ENCODE measurements at regions not wholly inside any gene's neighbourhood (a gene's known extent, or its start where the extent isn't known, plus 50 kb on each side); places are given as distances from the start of the nearest gene placed in this dataset.

GRCh38 chr6:71707059-71707458 is 179.3 kb upstream of the RIMS1 start:
- dilution Hi-C loops (cut with MboI; ENCODE audit: extremely low pct_ligation_motif_present, low sequenced_read_pairs) (no loop called here), intact Hi-C loops (cut with micrococcal nuclease) (no loop called here)
- no TSS peak for BruUV-seq (replicated peaks)
- Histone ChIP-seq H3K4me2 (ENCODE audit: insufficient read depth, low read length) (no peak overlapping the region), H3K36me3 (ENCODE audit: control insufficient read depth in 2 of 2, extremely low read depth in 1 of 2, insufficient read depth in 2 of 2, low read length in 2 of 2) (no peaks in the 10 kb centered on the region), H3K4me1 (ENCODE audit: control insufficient read depth, extremely low read depth, insufficient read depth, low read length) (no peaks in the 10 kb centered on the region), H4K20me1 (replicated peaks; ENCODE audit: control insufficient read depth, extremely low read depth, insufficient read depth, low read length) (no peaks in the 10 kb centered on the region), H3K9me3 (replicated peaks; ENCODE audit: control insufficient read depth, insufficient read depth, low read length) (no peaks in the 10 kb centered on the region), H3K9me1 (replicated peaks; ENCODE audit: control insufficient read depth, extremely low read depth, insufficient read depth, low read length) (no peaks in the 10 kb centered on the region), H3K27me3 (ENCODE audit: control insufficient read depth in 2 of 2, insufficient read depth in 2 of 2, low read length in 2 of 2) (peaks cover 0 to 3% of the 10 kb centered on the region in 2 experiments), H3K79me2 (ENCODE audit: control insufficient read depth, insufficient read depth, low read length) (no peaks in the 10 kb centered on the region), H3K4me3 (replicated peaks in 1 of 3; ENCODE audit: insufficient read depth in 1 of 3, low read depth in 1 of 3, low read length in 3 of 3) (no peak overlapping the region), H3K27ac (ENCODE audit: insufficient read depth, low read depth, low read length) (no peak overlapping the region), H2AFZ (ENCODE audit: low read depth, low read length) (no peak overlapping the region), H3K9ac (replicated peaks; ENCODE audit: extremely low read depth, insufficient read depth, low read length) (no peak overlapping the region)
- CTCF ChIA-PET, result no interaction called here
- POLR2A ChIA-PET, result no interaction called here
- DNase-seq (ENCODE audit: low read depth, low spot score) (no peak), FAIRE-seq (no peak)
- TF ChIP-seq FOS (IDR thresholded peaks at IDR 0.05; ENCODE audit: borderline replicate concordance, insufficient read depth, low read length) (no peak), POLR2A (IDR thresholded peaks at IDR 0.05; ENCODE audit: low read depth, low read length) (no peak), GATA2 (IDR thresholded peaks at IDR 0.05; ENCODE audit: insufficient read depth, insufficient read length, low read depth, low read length) (no peak), MAX (IDR thresholded peaks at IDR 0.05; ENCODE audit: insufficient read depth, insufficient read length) (no peak), EZH2 (IDR thresholded peaks at IDR 0.05; ENCODE audit: borderline replicate concordance, low read depth, low read length, severe bottlenecking) (no peak), POLR2AphosphoS5 (IDR thresholded peaks at IDR 0.05; ENCODE audit: insufficient read depth, low read depth, low read length) (no peak), MYC (IDR thresholded peaks at IDR 0.05; ENCODE audit: low read depth, low read length) (no peak)

GRCh38 chr6:71720705-71721104 is 165.6 kb upstream of the RIMS1 start:
- no peak overlapping the region for H2AFZ ChIP-seq (ENCODE audit: low read depth, low read length)
- H3K36me3 ChIP-seq (ENCODE audit: control insufficient read depth in 2 of 2, extremely low read depth in 1 of 2, insufficient read depth in 2 of 2, low read length in 2 of 2), result no peaks in the 10 kb centered on the region
- no peaks in the 10 kb centered on the region for H3K79me2 ChIP-seq (ENCODE audit: control insufficient read depth, insufficient read depth, low read length)
- peaks cover 0 to 1% of the 10 kb centered on the region in 2 experiments for H3K27me3 ChIP-seq (ENCODE audit: control insufficient read depth in 2 of 2, insufficient read depth in 2 of 2, low read length in 2 of 2)
- dilution Hi-C loops (cut with MboI; ENCODE audit: extremely low pct_ligation_motif_present, low sequenced_read_pairs), result no loop called here
- CTCF ChIA-PET, result no interaction called here
- no peaks in the 10 kb centered on the region for H3K9me1 ChIP-seq (replicated peaks; ENCODE audit: control insufficient read depth, extremely low read depth, insufficient read depth, low read length)
- DNase-seq (ENCODE audit: low read depth, low spot score) (no peak), FAIRE-seq (no peak)
- no peak overlapping the region for H3K9ac ChIP-seq (replicated peaks; ENCODE audit: extremely low read depth, insufficient read depth, low read length)
- no peak overlapping the region for H3K27ac ChIP-seq (ENCODE audit: insufficient read depth, low read depth, low read length)
- H3K4me3 ChIP-seq (replicated peaks in 1 of 3; ENCODE audit: insufficient read depth in 1 of 3, low read depth in 1 of 3, low read length in 3 of 3), result no peak overlapping the region
- no peaks in the 10 kb centered on the region for H4K20me1 ChIP-seq (replicated peaks; ENCODE audit: control insufficient read depth, extremely low read depth, insufficient read depth, low read length)
- POLR2A ChIA-PET, result no interaction called here
- TF ChIP-seq POLR2AphosphoS5 (IDR thresholded peaks at IDR 0.05; ENCODE audit: insufficient read depth, low read depth, low read length) (no peak), EZH2 (IDR thresholded peaks at IDR 0.05; ENCODE audit: borderline replicate concordance, low read depth, low read length, severe bottlenecking) (no peak), FOS (IDR thresholded peaks at IDR 0.05; ENCODE audit: borderline replicate concordance, insufficient read depth, low read length) (no peak), POLR2A (IDR thresholded peaks at IDR 0.05; ENCODE audit: low read depth, low read length) (no peak), MAX (IDR thresholded peaks at IDR 0.05; ENCODE audit: insufficient read depth, insufficient read length) (no peak), JUN (IDR thresholded peaks at IDR 0.05; ENCODE audit: borderline replicate concordance, insufficient read depth, insufficient read length, low read depth) (no peak), GATA2 (IDR thresholded peaks at IDR 0.05; ENCODE audit: insufficient read depth, insufficient read length, low read depth, low read length) (no peak), MYC (IDR thresholded peaks at IDR 0.05; ENCODE audit: low read depth, low read length) (no peak)
- TF ChIP-seq, protein P1, sequence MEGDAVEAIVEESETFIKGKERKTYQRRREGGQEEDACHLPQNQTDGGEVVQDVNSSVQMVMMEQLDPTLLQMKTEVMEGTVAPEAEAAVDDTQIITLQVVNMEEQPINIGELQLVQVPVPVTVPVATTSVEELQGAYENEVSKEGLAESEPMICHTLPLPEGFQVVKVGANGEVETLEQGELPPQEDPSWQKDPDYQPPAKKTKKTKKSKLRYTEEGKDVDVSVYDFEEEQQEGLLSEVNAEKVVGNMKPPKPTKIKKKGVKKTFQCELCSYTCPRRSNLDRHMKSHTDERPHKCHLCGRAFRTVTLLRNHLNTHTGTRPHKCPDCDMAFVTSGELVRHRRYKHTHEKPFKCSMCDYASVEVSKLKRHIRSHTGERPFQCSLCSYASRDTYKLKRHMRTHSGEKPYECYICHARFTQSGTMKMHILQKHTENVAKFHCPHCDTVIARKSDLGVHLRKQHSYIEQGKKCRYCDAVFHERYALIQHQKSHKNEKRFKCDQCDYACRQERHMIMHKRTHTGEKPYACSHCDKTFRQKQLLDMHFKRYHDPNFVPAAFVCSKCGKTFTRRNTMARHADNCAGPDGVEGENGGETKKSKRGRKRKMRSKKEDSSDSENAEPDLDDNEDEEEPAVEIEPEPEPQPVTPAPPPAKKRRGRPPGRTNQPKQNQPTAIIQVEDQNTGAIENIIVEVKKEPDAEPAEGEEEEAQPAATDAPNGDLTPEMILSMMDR (IDR thresholded peaks at IDR 0.05; ENCODE audit: extremely low read depth in 1 of 2, insufficient read depth in 1 of 2, low read depth in 1 of 2, low read length in 2 of 2), result no peak
- no TSS peak for BruUV-seq (replicated peaks)
- H3K4me2 ChIP-seq (ENCODE audit: insufficient read depth, low read length), result no peak overlapping the region
- intact Hi-C loops (cut with micrococcal nuclease), result loop anchor here (5.0 to 10.0 kb wide), 2 partner anchors 176 to 538 kb away; no protein-coding TSS in a partner anchor
- H3K4me1 ChIP-seq (ENCODE audit: control insufficient read depth, extremely low read depth, insufficient read depth, low read length), result no peaks in the 10 kb centered on the region
- no peaks in the 10 kb centered on the region for H3K9me3 ChIP-seq (replicated peaks; ENCODE audit: control insufficient read depth, insufficient read depth, low read length)
